CD14-positive monocyte (primary cell): ENCODE measurements at regions not wholly inside any gene's neighbourhood (a gene's known extent, or its start where the extent isn't known, plus 50 kb on each side); places are given as distances from the start of the nearest gene placed in this dataset.
"Not testable (repeated sequence)": the region's sequence is repeated elsewhere in the genome, so short reads cannot be mapped to it uniquely, and the experiment has no call there.

Experiments used
- DNase-seq, 3 donors: peaks; one replicate each; pipeline ENCODE4 v3.0.0-alpha.2; 2011 to 2022
- H2AFZ ChIP-seq: 2 replicates; pipeline ENCODE4 v1.6.0; 2012; ENCODE audit warnings: mild to moderate bottlenecking, low read depth, low read length, inconsistent platforms; ENCODE audit not compliant: insufficient read depth, poor library complexity, severe bottlenecking
- H3K27ac ChIP-seq, 2 donors: 1 replicate in 1 of 2; 2 replicates in 1 of 2; pipeline ENCODE4 v1.5.1; 2012 to 2013; ENCODE audit warnings: low read length in 2 of 2, control low read depth in 1 of 2, inconsistent platforms in 1 of 2, low read depth in 1 of 2, mild to moderate bottlenecking in 1 of 2
- H3K27me3 ChIP-seq, 2 donors: one replicate each; pipeline versions ENCODE4 v1.6.0 to v1.6.1; 2011 to 2013; ENCODE audit warnings: low read length in 2 of 2; ENCODE audit not compliant: control insufficient read depth in 2 of 2, insufficient read depth in 2 of 2
- H3K36me3 ChIP-seq, 2 donors: replicated peaks in 1 of 2; 1 replicate in 1 of 2; 2 replicates in 1 of 2; pipeline versions ENCODE4 v1.5.1 to v1.6.1; 2012 to 2013; ENCODE audit warnings: low read length in 2 of 2, control low read depth in 1 of 2, inconsistent platforms in 1 of 2, mild to moderate bottlenecking in 1 of 2; ENCODE audit not compliant: insufficient read depth in 2 of 2, control insufficient read depth in 1 of 2
- H3K4me1 ChIP-seq, 2 donors: 1 replicate in 1 of 2; 2 replicates in 1 of 2; pipeline versions ENCODE4 v1.5.1 to v1.6.1; 2012 to 2013; ENCODE audit warnings: low read length in 2 of 2, control low read depth in 1 of 2, inconsistent platforms in 1 of 2, mild to moderate bottlenecking in 1 of 2, moderate library complexity in 1 of 2; ENCODE audit not compliant: insufficient read depth in 2 of 2, control insufficient read depth in 1 of 2
- H3K4me2 ChIP-seq: replicated peaks from 2 replicates; pipeline ENCODE3; 2012; ENCODE audit warnings: low read length, moderate library complexity, mild to moderate bottlenecking; ENCODE audit not compliant: poor library complexity, severe bottlenecking; ENCODE audit errors: extremely low read depth
- H3K4me3 ChIP-seq, 3 experiments: fragments of 200-600 bp in 1 of 3; sonication (generic) in 1 of 3; replicated peaks in 1 of 3; 1 replicate in 2 of 3; 2 replicates in 1 of 3; pipeline ENCODE4 v1.5.1; 2011 to 2013; ENCODE audit warnings: low read length in 3 of 3, mild to moderate bottlenecking in 3 of 3, control low read depth in 2 of 3, low read depth in 2 of 3, inconsistent platforms in 1 of 3, moderate library complexity in 1 of 3
- H3K79me2 ChIP-seq: 2 replicates; pipeline ENCODE4 v1.6.0; 2012; ENCODE audit warnings: mild to moderate bottlenecking, control low read depth, inconsistent platforms, low read length, moderate library complexity; ENCODE audit not compliant: insufficient read depth
- H3K9ac ChIP-seq: 2 replicates; pipeline ENCODE4 v1.6.0; 2017; ENCODE audit warnings: low read length, mild to moderate bottlenecking; ENCODE audit not compliant: insufficient read depth, poor library complexity, severe bottlenecking
- H3K9me3 ChIP-seq, 2 donors: replicated peaks in 1 of 2; 1 replicate in 1 of 2; 2 replicates in 1 of 2; pipeline versions ENCODE4 v1.5.1 to v1.6.1; 2012 to 2013; ENCODE audit warnings: low read length in 2 of 2, control low read depth in 1 of 2; ENCODE audit not compliant: control insufficient read depth in 1 of 2, insufficient read depth in 1 of 2
- H4K20me1 ChIP-seq: 2 replicates; pipeline ENCODE4 v1.6.0; 2012; ENCODE audit warnings: mild to moderate bottlenecking, low read length, control low read depth, moderate library complexity; ENCODE audit not compliant: insufficient read depth
- H3K27ac Mint-ChIP-seq, 7 donors: one replicate each; pipeline ENCODE4 v1.8.0; 2020; ENCODE audit warnings: mild to moderate bottlenecking in 7 of 7, mixed read lengths in 7 of 7, moderate library complexity in 6 of 7, inconsistent platforms in 2 of 7
- H3K27me3 Mint-ChIP-seq, 3 donors: one replicate each; pipeline ENCODE4 v1.8.0; 2021 to 2022; ENCODE audit warnings: low read depth in 3 of 3, mild to moderate bottlenecking in 3 of 3, mixed read lengths in 3 of 3, moderate library complexity in 3 of 3, inconsistent platforms in 1 of 3
- H3K36me3 Mint-ChIP-seq, 2 donors: one replicate each; pipeline ENCODE4 v1.8.0; 2020; ENCODE audit warnings: mixed read lengths in 2 of 2, inconsistent platforms in 1 of 2, mild to moderate bottlenecking in 1 of 2
- H3K4me1 Mint-ChIP-seq: one replicate; pipeline ENCODE4 v1.8.0; 2020; ENCODE audit warnings: mild to moderate bottlenecking, mixed read lengths
- H3K4me3 Mint-ChIP-seq, 2 donors: one replicate each; pipeline ENCODE4 v1.8.0; 2020; ENCODE audit warnings: mild to moderate bottlenecking in 2 of 2, mixed read lengths in 2 of 2, moderate library complexity in 1 of 2
- H3K9me3 Mint-ChIP-seq, 7 donors: one replicate each; pipeline ENCODE4 v1.8.0; 2020 to 2022; ENCODE audit warnings: mixed read lengths in 7 of 7, mild to moderate bottlenecking in 6 of 7, moderate library complexity in 6 of 7, inconsistent platforms in 2 of 7
- WGBS: methylation state at CpG from one replicate; pipeline ENCODE4 v1.1.5; 2013; ENCODE audit warnings: missing lambda C conversion rate; ENCODE audit not compliant: insufficient coverage; 5-methylcytosine and 5-hydroxymethylcytosine counted together
- intact Hi-C, 2 donors: fragments of 100-400 bp; cut with micrococcal nuclease; formaldehyde crosslinking; loops; one replicate each; pipeline versions ENCODE4 v1.15.0 to v1.15.1; 2023
- TF ChIP-seq, protein P1 (sequence below): fragments of 200-600 bp; IDR thresholded peaks from one replicate; pipeline ENCODE4 v1.8.0; 2022; ENCODE audit warnings: antibody characterized with exemption, mild to moderate bottlenecking

DNA sequence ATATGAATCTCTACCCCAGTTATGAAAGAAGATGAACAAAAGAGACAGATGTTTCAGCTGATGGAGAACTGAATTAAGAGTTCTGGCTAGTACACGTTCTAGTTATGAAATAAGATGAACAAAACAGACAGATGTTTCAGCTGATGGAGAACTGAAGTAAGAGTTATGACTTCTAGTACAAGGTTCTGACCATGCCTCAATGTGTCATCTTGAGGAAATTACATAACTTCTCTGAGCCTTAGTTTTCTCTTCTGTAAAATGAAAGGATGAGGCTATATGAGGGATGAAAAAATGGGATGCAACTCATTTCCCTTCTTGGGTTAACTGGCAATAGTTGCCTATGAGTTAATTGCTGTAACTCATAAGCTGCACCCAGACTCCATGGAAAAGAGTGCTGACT, 92.9 kb upstream of the WDR75 start:
- H3K4me2 ChIP-seq = no peak overlapping the region
- no peak overlapping the region for H3K27ac Mint-ChIP-seq
- H3K9me3 ChIP-seq = no peaks in the 10 kb centered on the region
- WGBS = 17% methylated on average over 1 of the region's 1 CpG
- no peak overlapping the region for H3K4me3 ChIP-seq
- H3K4me1 ChIP-seq = no peaks in the 10 kb centered on the region
- H2AFZ ChIP-seq = no peak overlapping the region
- TF ChIP-seq, protein P1, sequence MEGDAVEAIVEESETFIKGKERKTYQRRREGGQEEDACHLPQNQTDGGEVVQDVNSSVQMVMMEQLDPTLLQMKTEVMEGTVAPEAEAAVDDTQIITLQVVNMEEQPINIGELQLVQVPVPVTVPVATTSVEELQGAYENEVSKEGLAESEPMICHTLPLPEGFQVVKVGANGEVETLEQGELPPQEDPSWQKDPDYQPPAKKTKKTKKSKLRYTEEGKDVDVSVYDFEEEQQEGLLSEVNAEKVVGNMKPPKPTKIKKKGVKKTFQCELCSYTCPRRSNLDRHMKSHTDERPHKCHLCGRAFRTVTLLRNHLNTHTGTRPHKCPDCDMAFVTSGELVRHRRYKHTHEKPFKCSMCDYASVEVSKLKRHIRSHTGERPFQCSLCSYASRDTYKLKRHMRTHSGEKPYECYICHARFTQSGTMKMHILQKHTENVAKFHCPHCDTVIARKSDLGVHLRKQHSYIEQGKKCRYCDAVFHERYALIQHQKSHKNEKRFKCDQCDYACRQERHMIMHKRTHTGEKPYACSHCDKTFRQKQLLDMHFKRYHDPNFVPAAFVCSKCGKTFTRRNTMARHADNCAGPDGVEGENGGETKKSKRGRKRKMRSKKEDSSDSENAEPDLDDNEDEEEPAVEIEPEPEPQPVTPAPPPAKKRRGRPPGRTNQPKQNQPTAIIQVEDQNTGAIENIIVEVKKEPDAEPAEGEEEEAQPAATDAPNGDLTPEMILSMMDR = no peak
- H3K36me3 ChIP-seq = no peaks in the 10 kb centered on the region
- no peaks in the 10 kb centered on the region for H3K4me1 Mint-ChIP-seq
- peaks cover 0 to 5% (median 0%) of the 10 kb centered on the region in 7 donors for H3K9me3 Mint-ChIP-seq
- no peaks in the 10 kb centered on the region for H3K79me2 ChIP-seq
- H3K27me3 Mint-ChIP-seq = peaks cover 0 to 2% (median 0%) of the 10 kb centered on the region in 3 donors
- no peak for DNase-seq
- H4K20me1 ChIP-seq = no peaks in the 10 kb centered on the region
- no peaks in the 10 kb centered on the region for H3K36me3 Mint-ChIP-seq
- no peak overlapping the region for H3K9ac ChIP-seq
- intact Hi-C loops = no loop called here
- H3K27me3 ChIP-seq = no peaks in the 10 kb centered on the region
- H3K4me3 Mint-ChIP-seq = no peak overlapping the region
- H3K27ac ChIP-seq = no peak overlapping the region

DNA sequence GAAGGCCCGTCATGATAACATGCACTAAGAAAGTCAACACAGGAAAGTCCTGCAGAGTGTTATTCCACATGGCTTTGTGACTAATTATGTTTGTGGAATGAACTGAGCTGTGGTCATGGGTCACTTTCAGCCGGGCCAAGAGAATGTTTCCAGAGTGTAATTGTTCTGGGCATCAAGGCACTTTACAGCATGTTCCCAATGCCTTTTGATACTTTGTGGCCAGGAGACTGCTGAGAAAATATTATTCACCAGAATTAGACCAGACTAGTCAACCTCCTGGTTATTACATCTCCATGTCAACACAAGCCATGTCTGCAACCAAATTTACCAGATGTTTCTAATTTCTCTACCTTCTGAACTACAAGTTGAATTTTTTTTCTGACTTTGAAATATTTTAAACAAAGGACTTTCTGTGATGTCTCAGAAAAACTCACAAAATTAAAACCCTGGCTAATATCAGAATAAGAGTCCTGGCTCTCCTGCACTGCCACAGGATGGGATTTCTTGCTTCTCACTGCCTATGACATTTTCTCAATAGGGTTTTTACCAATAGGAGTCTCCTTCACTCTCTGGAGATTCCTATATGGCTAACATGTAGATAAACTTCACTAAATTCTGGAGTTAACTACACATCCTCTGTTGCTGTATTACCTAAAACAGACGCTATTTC, 90.6 kb upstream of the WDR75 start:
- Histone ChIP-seq H2AFZ (no peak overlapping the region), H3K4me1 (no peaks in the 10 kb centered on the region), H3K79me2 (no peaks in the 10 kb centered on the region), H3K4me3 (no peak overlapping the region), H4K20me1 (no peaks in the 10 kb centered on the region), H3K27ac (no peak overlapping the region), H3K9ac (no peak overlapping the region), H3K36me3 (no peaks in the 10 kb centered on the region), H3K27me3 (no peaks in the 10 kb centered on the region), H3K4me2 (no peak overlapping the region), H3K9me3 (no peaks in the 10 kb centered on the region)
- H3K27me3 Mint-ChIP-seq = peaks cover 0 to 3% (median 0%) of the 10 kb centered on the region in 3 donors
- H3K9me3 Mint-ChIP-seq = peaks cover 0 to 7% (median 2%) of the 10 kb centered on the region in 7 donors
- intact Hi-C loops = no loop called here
- H3K27ac Mint-ChIP-seq = no peak overlapping the region
- no peak for DNase-seq
- H3K36me3 Mint-ChIP-seq = no peaks in the 10 kb centered on the region
- WGBS = 79% methylated on average over 2 of the region's 3 CpGs
- H3K4me1 Mint-ChIP-seq = no peaks in the 10 kb centered on the region
- no peak overlapping the region for H3K4me3 Mint-ChIP-seq
- TF ChIP-seq, protein P1 = no peak

DNA sequence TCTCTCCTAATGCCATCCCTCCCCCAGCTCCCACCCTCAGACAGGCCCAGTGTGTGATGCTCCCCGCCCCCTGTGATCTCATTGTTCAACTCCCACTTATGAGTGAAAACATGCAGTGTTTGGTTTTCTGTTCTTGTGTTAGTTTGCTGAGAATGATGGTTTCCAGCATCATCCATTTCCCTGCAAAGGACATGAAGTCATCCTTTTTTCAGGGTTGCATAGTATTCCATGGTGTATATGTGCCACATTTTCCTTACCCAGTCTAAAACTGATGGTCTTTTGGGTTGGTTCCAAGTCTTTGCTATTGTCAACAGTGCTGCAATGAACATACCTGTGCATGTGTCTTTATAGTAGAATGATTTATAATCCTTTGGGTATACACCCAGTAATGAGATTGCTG, 89.3 kb upstream of the WDR75 start:
- H3K36me3 ChIP-seq, H2AFZ ChIP-seq, H3K4me1 Mint-ChIP-seq, H4K20me1 ChIP-seq, intact Hi-C loops, H3K9ac ChIP-seq, H3K27me3 ChIP-seq, H3K4me3 Mint-ChIP-seq, H3K4me1 ChIP-seq, H3K4me3 ChIP-seq, H3K27ac ChIP-seq, H3K9me3 ChIP-seq, H3K27me3 Mint-ChIP-seq, DNase-seq, H3K4me2 ChIP-seq, H3K36me3 Mint-ChIP-seq, H3K27ac Mint-ChIP-seq, H3K79me2 ChIP-seq: not testable (repeated sequence)
- WGBS = no CpG with 5 or more reads among the region's 1 CpG
- H3K9me3 Mint-ChIP-seq = peaks cover under 1 to 11% (median 2%) of the 10 kb centered on the region in 7 donors
